DMS114 treated with DMSO at 0.1 percent for 48 hours (cell line): ENCODE measurements at regions not wholly inside any gene's neighbourhood (a gene's known extent, or its start where the extent isn't known, plus 50 kb on each side); places are given as distances from the start of the nearest gene placed in this dataset.
"Not testable (repeated sequence)": the region's sequence is repeated elsewhere in the genome, so short reads cannot be mapped to it uniquely, and the experiment has no call there.

ENCODE experiments used
- DNase-seq: peaks from one replicate; lab custom pipeline; 2025; ENCODE audit not compliant: unreplicated experiment; lab: John Stamatoyannopoulos, UW

GRCh38 chr7:51847461-51848134 is 531.0 kb upstream of the COBL start:
- DNase-seq, result no peak

- DNase-seq, result not testable (repeated sequence)
These were observed 522.5 kb upstream of the COBL start for GRCh38 chr7:51839130-51839529.

- DNase-seq, result no peak
These were observed 511.0 kb upstream of the COBL start for GRCh38 chr7:51827631-51828030.

GRCh38 chr7:51824050-51824449 is 507.4 kb upstream of the COBL start:
- no peak for DNase-seq

GRCh38 chr7:51823437-51823836 is 506.8 kb upstream of the COBL start:
- DNase-seq, result no peak

GRCh38 chr7:51817694-51818225 is 501.2 kb upstream of the COBL start:
- DNase-seq, result no peak

- not testable (repeated sequence) for DNase-seq
These were observed 489.3 kb upstream of the COBL start for GRCh38 chr7:51805783-51806431.

GRCh38 chr7:51802718-51803117 is 486.1 kb upstream of the COBL start:
- no peak for DNase-seq

- no peak for DNase-seq
These were observed 480.8 kb upstream of the COBL start for GRCh38 chr7:51797371-51797770.

- DNase-seq, result no peak
These were observed 476.2 kb upstream of the COBL start for GRCh38 chr7:51792796-51793195.

- DNase-seq, result peak; percentile 29
These were observed 472.9 kb upstream of the COBL start for GRCh38 chr7:51789489-51789888.

- no peak for DNase-seq
These were observed 469.7 kb upstream of the COBL start for GRCh38 chr7:51786284-51786683.

GRCh38 chr7:51785876-51786275 is 469.3 kb upstream of the COBL start:
- no peak for DNase-seq

GRCh38 chr7:51785171-51785570 is 468.6 kb upstream of the COBL start:
- no peak for DNase-seq

GRCh38 chr7:51783241-51783640 is 466.6 kb upstream of the COBL start:
- DNase-seq, result no peak

- no peak for DNase-seq
These were observed 461.5 kb upstream of the COBL start for GRCh38 chr7:51778121-51778520.

- no peak for DNase-seq
These were observed 457.6 kb upstream of the COBL start for GRCh38 chr7:51774178-51774577.

GRCh38 chr7:51772190-51772589 is 455.6 kb upstream of the COBL start:
- DNase-seq, result no peak

GRCh38 chr7:51764976-51765375 is 448.4 kb upstream of the COBL start:
- DNase-seq, result no peak

GRCh38 chr7:51759985-51760384 is 443.4 kb upstream of the COBL start:
- no peak for DNase-seq

- DNase-seq, result no peak
These were observed 441.4 kb upstream of the COBL start for GRCh38 chr7:51757960-51758359.

- DNase-seq, result no peak
These were observed 416.3 kb upstream of the COBL start for GRCh38 chr7:51732951-51733350.

- DNase-seq, result no peak
These were observed 415.5 kb upstream of the COBL start for GRCh38 chr7:51732116-51732515.
